ENCODE measurements at regions not wholly inside any gene's neighbourhood (a gene's known extent, or its start where the extent isn't known, plus 50 kb on each side); places are given as distances from the start of the nearest gene placed in this dataset.
"Not testable (repeated sequence)": the region's sequence is repeated elsewhere in the genome, so short reads cannot be mapped to it uniquely, and the experiment has no call there.

GRCh38 chr12:59517522-59517921, 78.3 kb upstream of the SLC16A7 start:
- ATAC-seq (no peak), DNase-seq (no peak)
- H3K36me3 Mint-ChIP-seq (ENCODE audit: insufficient read depth), result no peaks in the 10 kb centered on the region
- no peak overlapping the region for H3K4me3 Mint-ChIP-seq
- no peaks in the 10 kb centered on the region for H3K27me3 Mint-ChIP-seq (ENCODE audit: low read depth)
- peaks cover 6% of the 10 kb centered on the region for H3K4me1 Mint-ChIP-seq (ENCODE audit: low read depth)
- no peaks in the 10 kb centered on the region for H3K9me3 Mint-ChIP-seq

- Mint-ChIP-seq H3K36me3 (ENCODE audit: insufficient read depth) (no peaks in the 10 kb centered on the region), H3K9me3 (no peaks in the 10 kb centered on the region), H3K27me3 (ENCODE audit: low read depth) (peaks cover 2% of the 10 kb centered on the region), H3K4me1 (ENCODE audit: low read depth) (peaks cover 10% of the 10 kb centered on the region), H3K4me3 (no peak overlapping the region)
- no peak for DNase-seq
- ATAC-seq, result no peak
Measured at GRCh38 chr12:59500915-59501314, 94.9 kb upstream of the SLC16A7 start.

- H3K36me3 Mint-ChIP-seq (ENCODE audit: insufficient read depth), result no peaks in the 10 kb centered on the region
- H3K4me1 Mint-ChIP-seq (ENCODE audit: low read depth), result peaks cover 10% of the 10 kb centered on the region
- ATAC-seq (no peak), DNase-seq (no peak)
- no peak overlapping the region for H3K4me3 Mint-ChIP-seq
- peaks cover 2% of the 10 kb centered on the region for H3K27me3 Mint-ChIP-seq (ENCODE audit: low read depth)
- no peaks in the 10 kb centered on the region for H3K9me3 Mint-ChIP-seq
Measured at GRCh38 chr12:59500335-59500734, 95.5 kb upstream of the SLC16A7 start.

- Mint-ChIP-seq H3K4me1 (ENCODE audit: low read depth) (peaks cover 10% of the 10 kb centered on the region), H3K4me3 (no peak overlapping the region), H3K27me3 (ENCODE audit: low read depth) (peaks cover 2% of the 10 kb centered on the region), H3K9me3 (no peaks in the 10 kb centered on the region), H3K36me3 (ENCODE audit: insufficient read depth) (no peaks in the 10 kb centered on the region)
- DNase-seq (no peak), ATAC-seq (peak; percentile 35 to 48)
Measured at GRCh38 chr12:59499774-59500173, 96.1 kb upstream of the SLC16A7 start.

- H3K4me1 Mint-ChIP-seq (ENCODE audit: low read depth), result no peaks in the 10 kb centered on the region
Measured at GRCh38 chr12:59494617-59495016, 101.2 kb upstream of the SLC16A7 start.

GRCh38 chr12:59491877-59492276, 104.0 kb upstream of the SLC16A7 start:
- Mint-ChIP-seq H3K9me3 (peaks cover under 1% of the 10 kb centered on the region), H3K36me3 (ENCODE audit: insufficient read depth) (no peaks in the 10 kb centered on the region), H3K4me1 (ENCODE audit: low read depth) (no peaks in the 10 kb centered on the region), H3K27me3 (ENCODE audit: low read depth) (no peaks in the 10 kb centered on the region), H3K4me3 (no peak overlapping the region)
- no peak for ATAC-seq
- no peak for DNase-seq

More at GRCh38 chr12:59494617-59495016, 101.2 kb upstream of the SLC16A7 start:
- H3K36me3 Mint-ChIP-seq (ENCODE audit: insufficient read depth), result no peaks in the 10 kb centered on the region
- DNase-seq, result no peak
- no peaks in the 10 kb centered on the region for H3K9me3 Mint-ChIP-seq
- H3K27me3 Mint-ChIP-seq (ENCODE audit: low read depth), result no peaks in the 10 kb centered on the region
- no peak overlapping the region for H3K4me3 Mint-ChIP-seq
- ATAC-seq, result no peak

GRCh38 chr12:59486827-59487226, 109.0 kb upstream of the SLC16A7 start:
- Mint-ChIP-seq H3K27me3 (ENCODE audit: low read depth) (no peaks in the 10 kb centered on the region), H3K9me3 (peaks cover 5% of the 10 kb centered on the region), H3K4me1 (ENCODE audit: low read depth) (peaks cover 8% of the 10 kb centered on the region), H3K36me3 (ENCODE audit: insufficient read depth) (no peaks in the 10 kb centered on the region), H3K4me3 (no peak overlapping the region)
- ATAC-seq (no peak), DNase-seq (no peak)

- no peaks in the 10 kb centered on the region for H3K27me3 Mint-ChIP-seq (ENCODE audit: low read depth)
- peaks cover 8% of the 10 kb centered on the region for H3K4me1 Mint-ChIP-seq (ENCODE audit: low read depth)
- H3K9me3 Mint-ChIP-seq, result peaks cover 5% of the 10 kb centered on the region
- no peak overlapping the region for H3K4me3 Mint-ChIP-seq
- ATAC-seq, result no peak
- no peaks in the 10 kb centered on the region for H3K36me3 Mint-ChIP-seq (ENCODE audit: insufficient read depth)
- DNase-seq, result no peak
Measured at GRCh38 chr12:59484575-59484974, 111.3 kb upstream of the SLC16A7 start.

GRCh38 chr12:59474236-59474635, 121.6 kb upstream of the SLC16A7 start:
- ATAC-seq; DNase-seq; H3K4me3 Mint-ChIP-seq; H3K9me3 Mint-ChIP-seq; H3K27me3 Mint-ChIP-seq (ENCODE audit: low read depth); H3K36me3 Mint-ChIP-seq (ENCODE audit: insufficient read depth); H3K4me1 Mint-ChIP-seq (ENCODE audit: low read depth): not testable (repeated sequence)

- no peaks in the 10 kb centered on the region for H3K36me3 Mint-ChIP-seq (ENCODE audit: insufficient read depth)
- peaks cover 3% of the 10 kb centered on the region for H3K9me3 Mint-ChIP-seq
- H3K4me1 Mint-ChIP-seq (ENCODE audit: low read depth), result no peaks in the 10 kb centered on the region
- ATAC-seq (no peak), DNase-seq (no peak)
- no peaks in the 10 kb centered on the region for H3K27me3 Mint-ChIP-seq (ENCODE audit: low read depth)
- H3K4me3 Mint-ChIP-seq, result no peak overlapping the region
Measured at GRCh38 chr12:59472273-59472672, 123.6 kb upstream of the SLC16A7 start.

- no peaks in the 10 kb centered on the region for H3K9me3 Mint-ChIP-seq
- H3K4me1 Mint-ChIP-seq (ENCODE audit: low read depth), result no peaks in the 10 kb centered on the region
- DNase-seq (no peak), ATAC-seq (no peak)
- no peaks in the 10 kb centered on the region for H3K36me3 Mint-ChIP-seq (ENCODE audit: insufficient read depth)
- peaks cover 3% of the 10 kb centered on the region for H3K27me3 Mint-ChIP-seq (ENCODE audit: low read depth)
- H3K4me3 Mint-ChIP-seq, result no peak overlapping the region
Measured at GRCh38 chr12:59459966-59460660, 135.7 kb upstream of the SLC16A7 start.

- no peak overlapping the region for H3K4me3 Mint-ChIP-seq
- ATAC-seq (no peak), DNase-seq (no peak)
- H3K27me3 Mint-ChIP-seq (ENCODE audit: low read depth), result no peaks in the 10 kb centered on the region
- no peaks in the 10 kb centered on the region for H3K4me1 Mint-ChIP-seq (ENCODE audit: low read depth)
- no peaks in the 10 kb centered on the region for H3K36me3 Mint-ChIP-seq (ENCODE audit: insufficient read depth)
- H3K9me3 Mint-ChIP-seq, result no peaks in the 10 kb centered on the region
Measured at GRCh38 chr12:59453475-59453874, 142.4 kb upstream of the SLC16A7 start.

GRCh38 chr12:59452746-59453145, 143.1 kb upstream of the SLC16A7 start:
- H3K27me3 Mint-ChIP-seq (ENCODE audit: low read depth), result no peaks in the 10 kb centered on the region

GRCh38 chr12:59452259-59452658, 143.6 kb upstream of the SLC16A7 start:
- no peaks in the 10 kb centered on the region for H3K9me3 Mint-ChIP-seq
- ATAC-seq, result no peak
- no peaks in the 10 kb centered on the region for H3K36me3 Mint-ChIP-seq (ENCODE audit: insufficient read depth)
- no peaks in the 10 kb centered on the region for H3K27me3 Mint-ChIP-seq (ENCODE audit: low read depth)
- H3K4me1 Mint-ChIP-seq (ENCODE audit: low read depth), result no peaks in the 10 kb centered on the region
- H3K4me3 Mint-ChIP-seq, result no peak overlapping the region
- DNase-seq, result no peak

More at GRCh38 chr12:59452746-59453145, 143.1 kb upstream of the SLC16A7 start:
- Mint-ChIP-seq H3K36me3 (ENCODE audit: insufficient read depth) (no peaks in the 10 kb centered on the region), H3K9me3 (no peaks in the 10 kb centered on the region), H3K4me3 (no peak overlapping the region), H3K4me1 (ENCODE audit: low read depth) (no peaks in the 10 kb centered on the region)
- no peak for ATAC-seq
- no peak for DNase-seq

- Mint-ChIP-seq H3K4me1 (ENCODE audit: low read depth) (no peaks in the 10 kb centered on the region), H3K36me3 (ENCODE audit: insufficient read depth) (peaks cover 4% of the 10 kb centered on the region), H3K27me3 (ENCODE audit: low read depth) (no peaks in the 10 kb centered on the region), H3K9me3 (peaks cover 11% of the 10 kb centered on the region), H3K4me3 (no peak overlapping the region)
- no peak for DNase-seq
- ATAC-seq, result no peak
Measured at GRCh38 chr12:59446116-59446515, 149.7 kb upstream of the SLC16A7 start.

All from activated T-cell treated with anti-CD3 and anti-CD28 coated beads, Interleukin-2, amount 50 U/mL, for 4 hours (primary cell).